Activated T-cell treated with anti-CD3 and anti-CD28 coated beads, Interleukin-2, amount 50 U/mL, for 4 hours (primary cell): ENCODE measurements at regions not wholly inside any gene's neighbourhood (a gene's known extent, or its start where the extent isn't known, plus 50 kb on each side); places are given as distances from the start of the nearest gene placed in this dataset.

Experiments
- ATAC-seq, 2 donors: fragments of 200-7000 bp; cut with Tn5 transposase; one replicate each; pipeline ENCODE4 v1.10.0; 2021
- DNase-seq: peaks from one replicate; pipeline ENCODE4 v3.0.0-alpha.2; 2020
- H3K27me3 Mint-ChIP-seq: one replicate; pipeline ENCODE4 v1.8.0; 2021; ENCODE audit warnings: low read depth, mixed read lengths
- H3K36me3 Mint-ChIP-seq: one replicate; pipeline ENCODE4 v1.8.0; 2022; ENCODE audit warnings: mixed read lengths; ENCODE audit not compliant: insufficient read depth
- H3K4me1 Mint-ChIP-seq: one replicate; pipeline ENCODE4 v1.8.0; 2021; ENCODE audit warnings: low read depth, mixed read lengths
- H3K4me3 Mint-ChIP-seq: one replicate; pipeline ENCODE4 v1.8.0; 2021; ENCODE audit warnings: mild to moderate bottlenecking, moderate library complexity, mixed read lengths
- H3K9me3 Mint-ChIP-seq: one replicate; pipeline ENCODE4 v1.8.0; 2021; ENCODE audit warnings: mixed read lengths

- Mint-ChIP-seq H3K4me3 (no peak overlapping the region), H3K9me3 (no peaks in the 10 kb centered on the region), H3K4me1 (peaks cover 12% of the 10 kb centered on the region), H3K27me3 (no peaks in the 10 kb centered on the region), H3K36me3 (no peaks in the 10 kb centered on the region)
- DNase-seq (no peak), ATAC-seq (no peak)
Measured at GRCh38 chr1:59141267-59141863, 155.5 kb upstream of the FGGY start.

- DNase-seq (no peak), ATAC-seq (no peak)
- H3K27me3 Mint-ChIP-seq: peaks cover 2% of the 10 kb centered on the region
- no peaks in the 10 kb centered on the region for H3K36me3 Mint-ChIP-seq
- H3K9me3 Mint-ChIP-seq: no peaks in the 10 kb centered on the region
- H3K4me1 Mint-ChIP-seq: peaks cover 17% of the 10 kb centered on the region
- no peak overlapping the region for H3K4me3 Mint-ChIP-seq
Measured at GRCh38 chr1:59142311-59143132, 154.4 kb upstream of the FGGY start.

- Mint-ChIP-seq H3K4me3 (no peak overlapping the region), H3K4me1 (peaks cover 17% of the 10 kb centered on the region), H3K27me3 (peaks cover 2% of the 10 kb centered on the region), H3K36me3 (no peaks in the 10 kb centered on the region), H3K9me3 (no peaks in the 10 kb centered on the region)
- DNase-seq (no peak), ATAC-seq (no peak)
Measured at GRCh38 chr1:59143133-59143487, 153.8 kb upstream of the FGGY start.

- Mint-ChIP-seq H3K4me3 (no peak overlapping the region), H3K36me3 (no peaks in the 10 kb centered on the region), H3K9me3 (no peaks in the 10 kb centered on the region), H3K4me1 (peaks cover 14% of the 10 kb centered on the region), H3K27me3 (peaks cover 2% of the 10 kb centered on the region)
- ATAC-seq (no peak), DNase-seq (no peak)
Measured at GRCh38 chr1:59143811-59144210, 153.1 kb upstream of the FGGY start.

GRCh38 chr1:59144959-59145358 lies 151.9 kb upstream of the FGGY start:
- Mint-ChIP-seq H3K4me3 (no peak overlapping the region), H3K4me1 (peaks cover 14% of the 10 kb centered on the region), H3K27me3 (peaks cover 2% of the 10 kb centered on the region), H3K36me3 (no peaks in the 10 kb centered on the region), H3K9me3 (no peaks in the 10 kb centered on the region)
- ATAC-seq (no peak), DNase-seq (no peak)

GRCh38 chr1:59146056-59146455 lies 150.8 kb upstream of the FGGY start:
- H3K4me3 Mint-ChIP-seq: peak overlapping the region; percentile 87
- peaks cover 19% of the 10 kb centered on the region for H3K4me1 Mint-ChIP-seq
- peaks cover 2% of the 10 kb centered on the region for H3K27me3 Mint-ChIP-seq
- no peaks in the 10 kb centered on the region for H3K9me3 Mint-ChIP-seq
- H3K36me3 Mint-ChIP-seq: no peaks in the 10 kb centered on the region
- DNase-seq (no peak), ATAC-seq (no peak)

GRCh38 chr1:59146651-59147358 lies 150.1 kb upstream of the FGGY start:
- peak; percentile 71 to 75 for ATAC-seq
- Mint-ChIP-seq H3K27me3 (peaks cover 2% of the 10 kb centered on the region), H3K9me3 (no peaks in the 10 kb centered on the region), H3K36me3 (no peaks in the 10 kb centered on the region), H3K4me1 (peaks cover 19% of the 10 kb centered on the region), H3K4me3 (peak overlapping the region; percentile 87)
- peak; percentile 32 for DNase-seq

GRCh38 chr1:59149435-59149834 lies 147.5 kb upstream of the FGGY start:
- H3K4me3 Mint-ChIP-seq: no peak overlapping the region
- H3K4me1 Mint-ChIP-seq: peaks cover 13% of the 10 kb centered on the region
- ATAC-seq (no peak), DNase-seq (no peak)
- H3K9me3 Mint-ChIP-seq: no peaks in the 10 kb centered on the region
- peaks cover 2% of the 10 kb centered on the region for H3K27me3 Mint-ChIP-seq
- H3K36me3 Mint-ChIP-seq: no peaks in the 10 kb centered on the region

GRCh38 chr1:59150577-59151386 lies 146.1 kb upstream of the FGGY start:
- H3K4me1 Mint-ChIP-seq: peaks cover 13% of the 10 kb centered on the region
- ATAC-seq (peak; percentile 39 to 66), DNase-seq (no peak)
- H3K9me3 Mint-ChIP-seq: no peaks in the 10 kb centered on the region
- H3K4me3 Mint-ChIP-seq: no peak overlapping the region
- peaks cover 2% of the 10 kb centered on the region for H3K27me3 Mint-ChIP-seq
- H3K36me3 Mint-ChIP-seq: no peaks in the 10 kb centered on the region

GRCh38 chr1:59151387-59151761 lies 145.5 kb upstream of the FGGY start:
- no peak overlapping the region for H3K4me3 Mint-ChIP-seq
- H3K27me3 Mint-ChIP-seq: peaks cover 2% of the 10 kb centered on the region
- ATAC-seq (no peak), DNase-seq (no peak)
- no peaks in the 10 kb centered on the region for H3K36me3 Mint-ChIP-seq
- peaks cover 9% of the 10 kb centered on the region for H3K4me1 Mint-ChIP-seq
- no peaks in the 10 kb centered on the region for H3K9me3 Mint-ChIP-seq

- Mint-ChIP-seq H3K9me3 (no peaks in the 10 kb centered on the region), H3K27me3 (no peaks in the 10 kb centered on the region), H3K4me1 (peaks cover 7% of the 10 kb centered on the region), H3K4me3 (no peak overlapping the region), H3K36me3 (no peaks in the 10 kb centered on the region)
- DNase-seq: no peak
- ATAC-seq: no peak
Measured at GRCh38 chr1:59151860-59152259, 145.0 kb upstream of the FGGY start.

- DNase-seq (no peak), ATAC-seq (no peak)
- Mint-ChIP-seq H3K36me3 (no peaks in the 10 kb centered on the region), H3K4me3 (no peak overlapping the region), H3K27me3 (no peaks in the 10 kb centered on the region), H3K4me1 (peaks cover 5% of the 10 kb centered on the region), H3K9me3 (no peaks in the 10 kb centered on the region)
Measured at GRCh38 chr1:59152511-59152910, 144.4 kb upstream of the FGGY start.

- ATAC-seq (no peak), DNase-seq (no peak)
- no peaks in the 10 kb centered on the region for H3K27me3 Mint-ChIP-seq
- no peak overlapping the region for H3K4me3 Mint-ChIP-seq
- no peaks in the 10 kb centered on the region for H3K36me3 Mint-ChIP-seq
- peaks cover 5% of the 10 kb centered on the region for H3K4me1 Mint-ChIP-seq
- peaks cover 12% of the 10 kb centered on the region for H3K9me3 Mint-ChIP-seq
Measured at GRCh38 chr1:59154401-59154800, 142.5 kb upstream of the FGGY start.

GRCh38 chr1:59155351-59155750 lies 141.5 kb upstream of the FGGY start:
- H3K27me3 Mint-ChIP-seq: no peaks in the 10 kb centered on the region
- peaks cover 12% of the 10 kb centered on the region for H3K9me3 Mint-ChIP-seq
- DNase-seq (no peak), ATAC-seq (no peak)
- H3K4me3 Mint-ChIP-seq: no peak overlapping the region
- H3K4me1 Mint-ChIP-seq: peaks cover 5% of the 10 kb centered on the region
- no peaks in the 10 kb centered on the region for H3K36me3 Mint-ChIP-seq
